HL-60 (cell line): ENCODE measurements at regions not wholly inside any gene's neighbourhood (a gene's known extent, or its start where the extent isn't known, plus 50 kb on each side); places are given as distances from the start of the nearest gene placed in this dataset.

Experiments
- GABPA ChIP-seq: IDR thresholded peaks from 2 replicates; pipeline ENCODE4 v1.6.1; 2012; ENCODE audit warnings: low read depth
- POLR2AphosphoS5 ChIP-seq: IDR thresholded peaks from 2 replicates; pipeline ENCODE4 v1.6.1; 2012; ENCODE audit warnings: low read depth
- SPI1 ChIP-seq: IDR thresholded peaks from 2 replicates; pipeline ENCODE4 v1.6.1; 2012; ENCODE audit warnings: low read depth, mild to moderate bottlenecking, borderline replicate concordance
- TF ChIP-seq, protein P1 (sequence below): IDR thresholded peaks from one replicate; pipeline ENCODE4 v1.5.1; 2011; ENCODE audit warnings: low read length, control low read depth, inconsistent platforms; ENCODE audit not compliant: insufficient read depth
- TF ChIP-seq, protein P2 (sequence below): IDR thresholded peaks from 2 replicates; pipeline ENCODE4 v1.6.1; 2012; ENCODE audit warnings: low read depth; ENCODE audit not compliant: insufficient replicate concordance

DNA sequence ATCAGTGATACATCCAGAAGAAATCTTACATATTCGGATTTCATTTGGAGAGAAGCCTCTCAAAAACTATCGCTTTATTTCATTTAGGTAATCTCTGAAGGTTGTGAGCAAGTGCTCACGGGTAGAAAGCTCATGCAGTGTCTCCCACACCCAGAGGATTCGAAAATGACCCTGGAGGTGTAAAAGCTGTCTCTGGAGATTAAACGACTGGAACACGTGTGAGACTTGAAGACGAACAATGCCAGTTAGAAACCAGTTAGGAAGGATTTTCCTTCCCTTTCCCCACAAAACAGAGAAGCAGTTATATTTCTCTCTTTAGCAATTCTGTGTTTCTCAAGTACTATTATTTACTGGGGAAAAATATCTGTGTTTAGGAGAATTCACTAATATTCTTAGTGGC lies 92.5 kb upstream of the CD55 start:
- TF ChIP-seq, protein P1, sequence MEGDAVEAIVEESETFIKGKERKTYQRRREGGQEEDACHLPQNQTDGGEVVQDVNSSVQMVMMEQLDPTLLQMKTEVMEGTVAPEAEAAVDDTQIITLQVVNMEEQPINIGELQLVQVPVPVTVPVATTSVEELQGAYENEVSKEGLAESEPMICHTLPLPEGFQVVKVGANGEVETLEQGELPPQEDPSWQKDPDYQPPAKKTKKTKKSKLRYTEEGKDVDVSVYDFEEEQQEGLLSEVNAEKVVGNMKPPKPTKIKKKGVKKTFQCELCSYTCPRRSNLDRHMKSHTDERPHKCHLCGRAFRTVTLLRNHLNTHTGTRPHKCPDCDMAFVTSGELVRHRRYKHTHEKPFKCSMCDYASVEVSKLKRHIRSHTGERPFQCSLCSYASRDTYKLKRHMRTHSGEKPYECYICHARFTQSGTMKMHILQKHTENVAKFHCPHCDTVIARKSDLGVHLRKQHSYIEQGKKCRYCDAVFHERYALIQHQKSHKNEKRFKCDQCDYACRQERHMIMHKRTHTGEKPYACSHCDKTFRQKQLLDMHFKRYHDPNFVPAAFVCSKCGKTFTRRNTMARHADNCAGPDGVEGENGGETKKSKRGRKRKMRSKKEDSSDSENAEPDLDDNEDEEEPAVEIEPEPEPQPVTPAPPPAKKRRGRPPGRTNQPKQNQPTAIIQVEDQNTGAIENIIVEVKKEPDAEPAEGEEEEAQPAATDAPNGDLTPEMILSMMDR = no peak
- TF ChIP-seq POLR2AphosphoS5 = no peak
- no peak for TF ChIP-seq GABPA
- no peak for TF ChIP-seq SPI1
- TF ChIP-seq, protein P2, sequence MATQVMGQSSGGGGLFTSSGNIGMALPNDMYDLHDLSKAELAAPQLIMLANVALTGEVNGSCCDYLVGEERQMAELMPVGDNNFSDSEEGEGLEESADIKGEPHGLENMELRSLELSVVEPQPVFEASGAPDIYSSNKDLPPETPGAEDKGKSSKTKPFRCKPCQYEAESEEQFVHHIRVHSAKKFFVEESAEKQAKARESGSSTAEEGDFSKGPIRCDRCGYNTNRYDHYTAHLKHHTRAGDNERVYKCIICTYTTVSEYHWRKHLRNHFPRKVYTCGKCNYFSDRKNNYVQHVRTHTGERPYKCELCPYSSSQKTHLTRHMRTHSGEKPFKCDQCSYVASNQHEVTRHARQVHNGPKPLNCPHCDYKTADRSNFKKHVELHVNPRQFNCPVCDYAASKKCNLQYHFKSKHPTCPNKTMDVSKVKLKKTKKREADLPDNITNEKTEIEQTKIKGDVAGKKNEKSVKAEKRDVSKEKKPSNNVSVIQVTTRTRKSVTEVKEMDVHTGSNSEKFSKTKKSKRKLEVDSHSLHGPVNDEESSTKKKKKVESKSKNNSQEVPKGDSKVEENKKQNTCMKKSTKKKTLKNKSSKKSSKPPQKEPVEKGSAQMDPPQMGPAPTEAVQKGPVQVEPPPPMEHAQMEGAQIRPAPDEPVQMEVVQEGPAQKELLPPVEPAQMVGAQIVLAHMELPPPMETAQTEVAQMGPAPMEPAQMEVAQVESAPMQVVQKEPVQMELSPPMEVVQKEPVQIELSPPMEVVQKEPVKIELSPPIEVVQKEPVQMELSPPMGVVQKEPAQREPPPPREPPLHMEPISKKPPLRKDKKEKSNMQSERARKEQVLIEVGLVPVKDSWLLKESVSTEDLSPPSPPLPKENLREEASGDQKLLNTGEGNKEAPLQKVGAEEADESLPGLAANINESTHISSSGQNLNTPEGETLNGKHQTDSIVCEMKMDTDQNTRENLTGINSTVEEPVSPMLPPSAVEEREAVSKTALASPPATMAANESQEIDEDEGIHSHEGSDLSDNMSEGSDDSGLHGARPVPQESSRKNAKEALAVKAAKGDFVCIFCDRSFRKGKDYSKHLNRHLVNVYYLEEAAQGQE = no peak
